Astrocyte of the spinal cord (primary cell): ENCODE measurements at regions not wholly inside any gene's neighbourhood (a gene's known extent, or its start where the extent isn't known, plus 50 kb on each side); places are given as distances from the start of the nearest gene placed in this dataset.

ENCODE experiments used
- DNase-seq: peaks from one replicate; pipeline ENCODE4 v3.0.0; 2011; ENCODE audit warnings: low read depth, low spot score
- H3K4me3 ChIP-seq: 2 replicates; pipeline ENCODE4 v1.5.1; 2011; ENCODE audit warnings: low read depth, mild to moderate bottlenecking, low read length, moderate library complexity
- CTCF ChIP-seq: IDR thresholded peaks from 2 replicates; pipeline ENCODE4 v1.5.1; 2012; ENCODE audit warnings: low read depth, mild to moderate bottlenecking, low read length, inconsistent platforms
- in situ Hi-C: cut with HindIII; loops from 2 replicates; pipeline ENCODE4 v1.10.0; 2017; ENCODE audit warnings: low sequenced_read_pairs

DNA sequence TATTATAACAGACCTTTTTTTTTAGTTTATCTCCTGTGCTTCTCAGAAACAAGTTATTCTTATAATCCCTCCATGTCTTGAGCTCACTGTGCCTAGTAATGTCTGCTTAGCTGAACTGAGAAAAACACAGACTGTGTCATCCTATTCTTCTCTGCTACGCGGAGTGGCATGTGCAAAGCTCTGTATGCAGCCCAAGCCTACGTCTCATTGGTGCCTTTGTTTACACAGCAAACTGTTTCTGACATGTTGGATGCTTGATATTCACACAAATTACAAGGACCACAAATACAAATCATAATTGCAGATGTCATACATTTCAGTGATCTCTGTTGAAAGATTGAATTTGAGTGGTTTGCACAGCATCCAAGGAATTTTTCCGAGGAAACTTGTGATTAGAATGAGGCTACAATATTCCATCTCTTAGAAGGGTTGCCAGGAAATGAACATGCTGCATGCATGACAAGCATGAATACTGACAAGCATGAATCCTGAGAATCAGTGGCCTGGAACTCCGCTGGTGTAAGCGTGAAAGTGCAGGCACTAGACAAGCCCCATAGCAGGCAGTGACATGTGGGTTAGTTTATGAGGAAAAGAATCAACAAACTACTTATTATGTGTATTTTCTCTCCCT is 128.4 kb upstream of the SGK1 start:
- in situ Hi-C loops: no loop called here
- peak; percentile 21 for DNase-seq
- H3K4me3 ChIP-seq: no peak overlapping the region
- no peak for TF ChIP-seq CTCF

GRCh38 chr6:134443009-134443408 is 125.1 kb upstream of the SGK1 start:
- no peak for DNase-seq
- H3K4me3 ChIP-seq: no peak overlapping the region
- in situ Hi-C loops: no loop called here
- TF ChIP-seq CTCF: no peak

DNA sequence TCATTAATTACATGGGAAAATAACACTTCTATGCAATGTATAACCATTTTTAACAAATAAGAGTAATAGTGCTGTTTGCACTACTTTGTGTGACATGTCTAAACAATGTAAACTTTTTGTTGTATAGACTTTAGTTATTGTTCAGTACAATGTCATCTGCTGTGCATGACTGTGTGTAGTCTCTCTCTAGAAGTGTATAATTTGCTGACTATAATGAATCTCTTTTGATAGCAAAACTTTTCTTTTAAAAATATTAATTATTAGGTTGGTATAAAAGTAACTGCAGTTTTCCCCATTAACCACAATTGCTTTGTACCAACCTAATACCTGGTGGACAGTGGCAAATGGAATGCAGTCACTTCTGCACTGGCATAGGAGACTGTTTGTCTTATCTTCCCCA is 124.2 kb upstream of the SGK1 start:
- TF ChIP-seq CTCF: no peak
- in situ Hi-C loops: no loop called here
- H3K4me3 ChIP-seq: no peak overlapping the region
- no peak for DNase-seq

GRCh38 chr6:134438837-134439236 is 120.9 kb upstream of the SGK1 start:
- TF ChIP-seq CTCF: no peak
- in situ Hi-C loops: no loop called here
- H3K4me3 ChIP-seq: no peak overlapping the region
- no peak for DNase-seq

DNA sequence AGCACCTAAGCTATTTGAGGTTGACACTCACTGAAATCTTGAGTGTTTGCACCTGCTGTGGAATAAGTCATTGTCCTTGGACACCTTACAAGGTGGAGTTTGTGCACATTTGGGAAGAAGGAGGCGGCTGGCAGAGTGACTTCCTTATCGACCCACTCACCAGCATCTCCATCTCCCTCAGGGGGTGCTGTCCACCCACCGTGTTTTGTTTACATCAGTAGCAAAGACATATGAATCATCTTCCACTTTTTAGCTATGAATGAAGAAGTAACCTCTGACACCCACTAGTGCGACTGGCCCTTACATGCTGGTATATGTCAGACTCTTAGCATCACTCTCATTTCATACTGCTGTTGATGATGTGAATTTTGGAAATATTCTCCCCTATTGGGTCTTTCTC is 119.5 kb upstream of the SGK1 start:
- H3K4me3 ChIP-seq: no peak overlapping the region
- TF ChIP-seq CTCF: no peak
- DNase-seq: peak; percentile 58
- in situ Hi-C loops: no loop called here

DNA sequence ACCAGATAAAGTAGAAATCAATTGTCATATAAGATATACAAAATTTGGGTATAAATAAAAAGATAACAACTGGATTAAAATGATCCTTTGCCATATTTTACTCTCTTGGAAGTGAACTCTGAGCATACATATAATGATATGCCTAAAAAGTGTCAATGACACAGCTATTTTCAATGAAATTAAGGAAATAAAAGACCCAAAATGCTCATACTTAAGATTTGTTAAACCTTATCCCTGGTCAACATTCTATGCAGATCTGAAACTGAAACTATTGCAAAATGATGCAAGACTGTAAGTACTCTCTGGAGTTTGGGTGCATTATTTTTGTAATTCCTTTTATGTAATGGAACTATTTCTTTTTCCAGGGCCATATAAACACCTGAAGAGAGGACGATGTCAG is 119.0 kb upstream of the SGK1 start:
- TF ChIP-seq CTCF: no peak
- H3K4me3 ChIP-seq: no peak overlapping the region
- peak; percentile 64 for DNase-seq
- in situ Hi-C loops: no loop called here
